ENCODE measurements at regions not wholly inside any gene's neighbourhood (a gene's known extent, or its start where the extent isn't known, plus 50 kb on each side); places are given as distances from the start of the nearest gene placed in this dataset.

DNA sequence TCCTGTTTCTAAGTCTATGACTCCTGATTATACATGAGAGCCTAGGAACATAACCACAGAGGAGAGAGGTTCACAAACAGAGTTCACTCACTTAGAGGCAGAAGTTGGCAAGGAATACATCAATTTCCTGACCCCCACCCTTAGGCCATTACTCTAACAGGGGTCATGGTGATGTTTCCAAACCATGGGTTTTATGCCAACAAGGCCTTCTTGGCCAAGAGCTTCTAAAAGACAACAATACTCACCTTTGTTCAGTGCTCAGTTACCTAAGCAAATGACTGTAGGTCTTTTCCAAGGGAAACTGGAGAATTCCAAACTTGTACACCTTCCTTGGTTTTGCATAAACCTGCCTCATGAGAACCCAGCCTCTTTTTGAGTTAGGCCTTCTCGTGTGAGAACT is 52.6 kb downstream of the ERICH4 start:
- intact Hi-C loops (cut with micrococcal nuclease): no loop called here

GRCh38 chr19:41499899-41500298 is 56.9 kb downstream of the ERICH4 start:
- intact Hi-C loops (cut with micrococcal nuclease): no loop called here

GRCh38 chr19:41500443-41500842 is 57.5 kb downstream of the ERICH4 start:
- intact Hi-C loops (cut with micrococcal nuclease): no loop called here

GRCh38 chr19:41501854-41502253 is 58.9 kb downstream of the ERICH4 start:
- intact Hi-C loops (cut with micrococcal nuclease): no loop called here

- intact Hi-C loops (cut with micrococcal nuclease): no loop called here
Measured at GRCh38 chr19:41505105-41505504, 62.1 kb downstream of the ERICH4 start.

DNA sequence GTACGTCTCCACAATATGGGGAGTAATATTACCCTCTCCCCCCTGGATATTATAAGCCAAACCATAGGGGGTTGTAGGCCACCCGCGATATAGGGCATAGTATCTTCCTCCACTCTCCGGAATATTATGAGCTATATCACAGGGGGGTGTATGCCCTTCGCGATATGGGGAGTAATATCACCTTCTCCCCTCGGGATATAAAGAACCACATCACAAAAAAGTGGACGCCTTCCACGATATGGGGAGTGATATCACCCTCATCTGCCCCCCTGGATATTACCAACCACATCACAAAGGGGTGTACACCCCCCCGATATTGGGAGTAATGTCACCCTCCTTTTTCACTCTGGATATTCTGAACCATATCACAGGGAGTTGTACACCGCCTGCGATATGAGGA is 65.5 kb upstream of the CEACAM21 start:
- intact Hi-C loops (cut with micrococcal nuclease): no loop called here

GRCh38 chr19:41511628-41512027 is 64.3 kb upstream of the CEACAM21 start:
- intact Hi-C loops (cut with micrococcal nuclease): no loop called here

GRCh38 chr19:41515015-41515652 is 60.8 kb upstream of the CEACAM21 start:
- intact Hi-C loops (cut with micrococcal nuclease): no loop called here

DNA sequence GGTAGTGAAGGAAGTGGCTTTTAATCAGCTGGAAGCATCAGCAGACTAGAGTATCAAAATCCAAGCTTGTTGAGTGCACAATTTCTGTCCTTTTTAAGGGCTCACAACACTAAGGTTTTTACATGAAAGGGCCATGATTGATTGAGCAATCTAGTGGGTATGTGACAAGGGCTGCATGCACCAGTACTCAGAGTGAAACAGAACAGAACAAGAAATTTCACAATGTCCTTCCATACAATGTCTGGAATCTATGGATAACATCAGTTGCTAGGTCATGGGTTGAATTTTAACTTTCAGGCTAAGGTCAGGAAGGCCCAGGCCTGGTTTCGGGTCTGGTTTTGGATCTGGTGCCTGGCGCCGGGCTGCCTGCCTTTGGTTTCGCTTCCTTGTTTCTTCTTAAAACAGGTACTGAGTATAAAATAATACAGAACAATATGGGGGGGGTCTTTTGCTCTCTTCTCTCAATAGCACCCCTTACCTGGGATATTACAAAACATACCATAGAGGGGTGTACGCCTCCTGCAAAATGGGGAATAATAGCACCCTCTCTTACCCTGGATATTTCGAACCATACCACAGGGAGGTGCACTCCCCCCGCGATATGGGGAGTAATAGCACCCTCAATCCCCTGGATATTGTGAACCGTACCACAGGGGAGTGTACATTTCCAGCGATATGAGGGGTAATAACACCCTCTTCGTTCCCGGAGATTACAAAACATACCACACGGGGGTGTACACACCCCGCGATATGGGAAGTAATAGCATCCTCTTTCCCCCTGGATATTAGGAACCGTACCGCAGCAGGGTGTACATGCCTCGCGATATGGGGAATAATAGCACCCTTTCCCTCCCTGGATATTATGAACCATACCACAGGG is 59.4 kb upstream of the CEACAM21 start:
- intact Hi-C loops (cut with micrococcal nuclease): loop anchor here (1.0 kb wide), 1 partner anchor 54 kb away; no protein-coding TSS in a partner anchor

- intact Hi-C loops (cut with micrococcal nuclease): no loop called here
Measured at GRCh38 chr19:41518141-41518540, 57.8 kb upstream of the CEACAM21 start.

DNA sequence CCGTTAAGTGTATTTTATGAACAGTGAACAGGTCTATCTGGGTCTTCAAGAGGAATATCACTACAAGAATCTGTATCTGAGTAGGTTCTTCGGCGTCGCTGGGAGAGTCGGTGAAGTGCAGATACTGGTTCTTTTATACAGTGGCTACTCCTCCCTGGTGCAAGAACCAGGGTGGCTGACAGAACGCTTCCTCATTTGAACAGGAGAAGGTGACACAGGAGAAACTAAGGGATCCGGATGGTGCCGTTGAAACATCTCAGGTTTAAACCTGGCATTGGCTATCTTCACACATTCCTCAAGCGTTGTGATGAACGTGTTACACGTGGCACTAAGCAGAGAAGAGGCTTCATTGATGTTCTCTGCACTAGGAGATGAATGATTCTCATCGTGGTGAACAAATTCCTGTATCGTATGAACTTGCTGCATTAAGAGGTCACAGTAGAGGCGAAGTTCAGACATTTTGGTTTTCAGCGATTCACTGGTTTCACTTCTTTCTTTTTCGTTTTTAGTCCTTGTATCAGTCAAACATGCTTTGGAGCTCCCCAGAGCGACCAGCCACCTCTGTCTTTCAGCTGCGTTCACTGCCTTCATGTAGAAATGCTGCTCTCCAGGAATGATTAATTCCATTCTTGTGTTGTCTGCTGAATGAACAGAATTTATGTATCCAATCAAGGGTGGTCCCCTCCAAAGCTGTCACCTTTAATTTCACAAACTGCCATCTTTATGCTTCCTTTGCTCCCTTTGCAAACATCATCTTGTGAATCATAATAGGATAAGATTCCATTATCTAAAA is 54.6 kb upstream of the CEACAM21 start:
- intact Hi-C loops (cut with micrococcal nuclease): loop anchor here (1.0 to 2.0 kb wide), 3 partner anchors 10 to 73 kb away; no protein-coding TSS in a partner anchor

- intact Hi-C loops (cut with micrococcal nuclease): loop anchor here (1.0 to 2.0 kb wide), 3 partner anchors 9 to 73 kb away; no protein-coding TSS in a partner anchor
Measured at GRCh38 chr19:41521931-41522555, 53.9 kb upstream of the CEACAM21 start.

DNA sequence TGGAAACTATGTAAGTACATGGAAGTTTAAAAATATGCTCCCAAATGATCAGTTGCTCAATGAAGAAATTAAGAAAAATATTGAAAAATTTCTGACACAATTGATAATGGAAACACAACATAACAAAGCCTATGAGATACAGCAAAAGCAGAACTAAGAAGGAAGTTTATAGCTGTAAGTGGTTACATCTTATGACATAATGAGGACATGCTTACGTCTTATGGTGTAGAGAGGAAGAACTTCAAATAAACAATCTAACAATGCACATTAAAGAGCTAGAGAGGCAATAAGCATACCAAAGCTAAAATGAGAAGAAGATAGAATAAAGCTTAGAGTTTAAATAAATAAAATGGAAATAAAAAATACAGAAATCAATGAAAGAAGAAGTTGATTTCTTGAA is 50.0 kb upstream of the CEACAM21 start:
- intact Hi-C loops (cut with micrococcal nuclease): no loop called here

Measured in T-helper 1 cell treated with Interleukin-12 subunit alpha and Interleukin-12 subunit beta and Interleukin-4 antibody, amounts not matched to agents 30 ng/mL and 1 ng/mL, for 36 hours (primary cell).